WERI-Rb-1 (cell line): ENCODE measurements at regions not wholly inside any gene's neighbourhood (a gene's known extent, or its start where the extent isn't known, plus 50 kb on each side); places are given as distances from the start of the nearest gene placed in this dataset.

Source experiments
- DNase-seq: peaks from one replicate; pipeline ENCODE4 v3.0.0-alpha.2; 2020
- H3K27ac ChIP-seq: fragments of 250-450 bp; sonication (Bioruptor Pico); 2 replicates; pipeline ENCODE4 v1.5.1; 2020; ENCODE audit warnings: mild to moderate bottlenecking, moderate library complexity
- H3K27me3 ChIP-seq: fragments of 250-450 bp; sonication (Bioruptor Pico); 2 replicates; pipeline ENCODE4 v1.5.1; 2021; ENCODE audit warnings: mild to moderate bottlenecking, low read depth, moderate library complexity; ENCODE audit not compliant: insufficient read depth, severe bottlenecking
- H3K36me3 ChIP-seq: fragments of 250-450 bp; sonication (Bioruptor Pico); 2 replicates; pipeline ENCODE4 v1.5.1; 2020; ENCODE audit warnings: mild to moderate bottlenecking, moderate library complexity
- H3K4me3 ChIP-seq: 2 replicates; pipeline ENCODE4 v1.5.1; 2011; ENCODE audit warnings: low read depth, mild to moderate bottlenecking, control low read depth, low read length
- H3K9me3 ChIP-seq: fragments of 250-450 bp; sonication (Bioruptor Pico); 2 replicates; pipeline ENCODE4 v1.5.1; 2021; ENCODE audit warnings: mild to moderate bottlenecking, moderate library complexity; ENCODE audit not compliant: severe bottlenecking
- CTCF ChIP-seq: IDR thresholded peaks from 2 replicates; pipeline ENCODE4 v1.5.1; 2011; ENCODE audit warnings: low read depth, mild to moderate bottlenecking, control low read depth, inconsistent platforms, low read length

GRCh38 chr11:70547386-70547785 lies 149.1 kb downstream of the CTTN start:
- H3K27me3 ChIP-seq = no peaks in the 10 kb centered on the region
- H3K9me3 ChIP-seq = no peaks in the 10 kb centered on the region
- H3K4me3 ChIP-seq = no peak overlapping the region
- H3K36me3 ChIP-seq = no peaks in the 10 kb centered on the region
- TF ChIP-seq CTCF = no peak
- peak; percentile 72 for DNase-seq
- H3K27ac ChIP-seq = peak overlapping the region; percentile 56

GRCh38 chr11:70547821-70548670 lies 149.7 kb downstream of the CTTN start:
- H3K36me3 ChIP-seq = no peaks in the 10 kb centered on the region
- H3K27ac ChIP-seq = peak overlapping the region; percentile 56
- no peaks in the 10 kb centered on the region for H3K9me3 ChIP-seq
- DNase-seq = peak; percentile 53
- no peak overlapping the region for H3K4me3 ChIP-seq
- peak; percentile 41; the same call in 1 of the 2 replicates for TF ChIP-seq CTCF
- no peaks in the 10 kb centered on the region for H3K27me3 ChIP-seq

GRCh38 chr11:70548976-70549375 lies 150.6 kb downstream of the CTTN start:
- Histone ChIP-seq H3K36me3 (no peaks in the 10 kb centered on the region), H3K9me3 (no peaks in the 10 kb centered on the region), H3K27ac (no peak overlapping the region), H3K4me3 (no peak overlapping the region), H3K27me3 (no peaks in the 10 kb centered on the region)
- no peak for TF ChIP-seq CTCF
- DNase-seq = no peak

- Histone ChIP-seq H3K36me3 (no peaks in the 10 kb centered on the region), H3K9me3 (no peaks in the 10 kb centered on the region), H3K4me3 (no peak overlapping the region), H3K27me3 (no peaks in the 10 kb centered on the region), H3K27ac (no peak overlapping the region)
- TF ChIP-seq CTCF = no peak
- no peak for DNase-seq
Observed at GRCh38 chr11:70549386-70549785, 151.1 kb downstream of the CTTN start.

GRCh38 chr11:70549796-70550195 lies 151.5 kb downstream of the CTTN start:
- no peaks in the 10 kb centered on the region for H3K36me3 ChIP-seq
- no peaks in the 10 kb centered on the region for H3K27me3 ChIP-seq
- H3K4me3 ChIP-seq = no peak overlapping the region
- no peak for TF ChIP-seq CTCF
- DNase-seq = no peak
- no peaks in the 10 kb centered on the region for H3K9me3 ChIP-seq
- no peak overlapping the region for H3K27ac ChIP-seq
